ENCODE measurements at regions not wholly inside any gene's neighbourhood (a gene's known extent, or its start where the extent isn't known, plus 50 kb on each side); places are given as distances from the start of the nearest gene placed in this dataset.

DNA sequence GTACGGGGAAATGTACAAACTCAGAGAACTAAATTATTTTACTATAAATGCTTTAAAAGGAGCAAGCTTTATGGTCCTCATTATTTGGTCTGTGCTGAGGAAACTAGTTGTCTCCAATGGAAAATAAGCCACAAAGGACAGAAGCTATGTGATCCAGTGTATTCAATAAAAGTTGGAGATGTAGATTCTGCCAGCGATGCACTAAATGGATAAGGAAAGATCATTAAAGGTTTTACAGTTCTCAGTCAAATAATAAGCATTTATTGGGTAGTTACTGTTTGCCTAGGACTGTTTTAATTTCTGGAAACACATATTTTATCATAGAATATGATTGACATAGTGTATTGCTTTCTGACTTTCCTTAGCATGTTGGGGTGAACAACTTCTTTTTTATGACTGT lies 458.9 kb upstream of the STXBP6 start:
- TF ChIP-seq, protein P1, sequence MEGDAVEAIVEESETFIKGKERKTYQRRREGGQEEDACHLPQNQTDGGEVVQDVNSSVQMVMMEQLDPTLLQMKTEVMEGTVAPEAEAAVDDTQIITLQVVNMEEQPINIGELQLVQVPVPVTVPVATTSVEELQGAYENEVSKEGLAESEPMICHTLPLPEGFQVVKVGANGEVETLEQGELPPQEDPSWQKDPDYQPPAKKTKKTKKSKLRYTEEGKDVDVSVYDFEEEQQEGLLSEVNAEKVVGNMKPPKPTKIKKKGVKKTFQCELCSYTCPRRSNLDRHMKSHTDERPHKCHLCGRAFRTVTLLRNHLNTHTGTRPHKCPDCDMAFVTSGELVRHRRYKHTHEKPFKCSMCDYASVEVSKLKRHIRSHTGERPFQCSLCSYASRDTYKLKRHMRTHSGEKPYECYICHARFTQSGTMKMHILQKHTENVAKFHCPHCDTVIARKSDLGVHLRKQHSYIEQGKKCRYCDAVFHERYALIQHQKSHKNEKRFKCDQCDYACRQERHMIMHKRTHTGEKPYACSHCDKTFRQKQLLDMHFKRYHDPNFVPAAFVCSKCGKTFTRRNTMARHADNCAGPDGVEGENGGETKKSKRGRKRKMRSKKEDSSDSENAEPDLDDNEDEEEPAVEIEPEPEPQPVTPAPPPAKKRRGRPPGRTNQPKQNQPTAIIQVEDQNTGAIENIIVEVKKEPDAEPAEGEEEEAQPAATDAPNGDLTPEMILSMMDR (IDR thresholded peaks at IDR 0.05), result no peak
- TF ChIP-seq EP300 (IDR thresholded peaks at IDR 0.05), result no peak
